ENCODE measurements at regions not wholly inside any gene's neighbourhood (a gene's known extent, or its start where the extent isn't known, plus 50 kb on each side); places are given as distances from the start of the nearest gene placed in this dataset.
"Not testable (repeated sequence)": the region's sequence is repeated elsewhere in the genome, so short reads cannot be mapped to it uniquely, and the experiment has no call there.

DNA sequence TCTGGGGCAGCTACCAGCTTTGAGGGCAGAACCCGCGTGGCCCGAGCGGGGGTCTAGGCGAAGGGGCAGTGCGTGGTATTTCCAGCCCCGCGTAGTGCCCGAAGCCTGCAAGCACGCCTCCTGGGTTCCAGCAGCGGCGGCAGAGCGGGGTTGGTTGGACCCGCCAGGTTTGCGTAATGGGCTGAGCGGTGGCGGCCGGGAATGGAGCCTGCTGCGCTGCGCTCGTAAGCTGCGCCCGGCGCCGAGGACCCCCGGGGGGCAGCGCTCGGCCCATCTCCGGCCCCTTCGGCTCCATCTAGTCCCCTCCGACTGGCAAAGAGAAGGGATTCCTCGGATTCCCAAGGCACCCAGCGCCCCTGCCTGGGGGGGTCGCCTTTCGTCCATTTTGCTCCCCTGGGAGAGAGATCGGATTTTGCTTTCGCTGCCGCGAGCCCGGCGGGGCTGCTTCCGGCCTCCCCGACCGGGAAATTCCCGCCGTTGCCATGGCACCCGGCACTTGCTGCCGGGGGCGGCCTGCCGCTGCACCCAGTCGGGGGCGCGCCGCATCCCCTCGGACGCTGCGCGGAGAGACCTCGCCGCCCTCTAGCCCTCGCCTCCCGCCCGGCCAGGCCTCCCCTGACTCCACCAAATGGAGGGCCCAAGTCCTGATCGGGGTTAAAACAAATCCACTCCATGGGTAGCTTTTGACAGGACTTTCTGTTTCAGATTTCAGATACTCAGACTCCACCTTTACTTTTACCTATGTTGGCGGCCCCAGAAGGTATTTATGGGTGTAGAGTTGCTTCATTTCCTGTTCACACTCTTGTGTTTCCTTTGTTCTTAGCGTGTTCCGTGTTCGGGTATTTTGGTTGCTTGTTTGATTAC is 73.3 kb upstream of the NBPF9 start:
- H3K4me1 ChIP-seq (ENCODE audit: control insufficient read depth, insufficient read depth, low read length); DNase-seq (ENCODE audit: low read depth, low spot score); CTCF ChIA-PET; in situ Hi-C loops (cut with HindIII; ENCODE audit: low pct_unique_long_range_greater_than_20kb, low sequenced_read_pairs); BruUV-seq (replicated peaks); POLR2A ChIA-PET; H3K27ac ChIP-seq (ENCODE audit: low read length); H3K9me3 ChIP-seq (ENCODE audit: control insufficient read depth, insufficient read depth, low read depth, low read length); H3K36me3 ChIP-seq (ENCODE audit: control insufficient read depth, insufficient read depth, low read length); intact Hi-C loops (cut with micrococcal nuclease; ENCODE audit: unreplicated experiment); H3K27me3 ChIP-seq (ENCODE audit: control insufficient read depth, insufficient read depth, low read length); ATAC-seq: not testable (repeated sequence)
- H3K4me3 ChIP-seq (ENCODE audit: low read depth in 2 of 2, low read length in 2 of 2) = peak overlapping the region; percentile 41 to 52
- TF ChIP-seq, protein P1, sequence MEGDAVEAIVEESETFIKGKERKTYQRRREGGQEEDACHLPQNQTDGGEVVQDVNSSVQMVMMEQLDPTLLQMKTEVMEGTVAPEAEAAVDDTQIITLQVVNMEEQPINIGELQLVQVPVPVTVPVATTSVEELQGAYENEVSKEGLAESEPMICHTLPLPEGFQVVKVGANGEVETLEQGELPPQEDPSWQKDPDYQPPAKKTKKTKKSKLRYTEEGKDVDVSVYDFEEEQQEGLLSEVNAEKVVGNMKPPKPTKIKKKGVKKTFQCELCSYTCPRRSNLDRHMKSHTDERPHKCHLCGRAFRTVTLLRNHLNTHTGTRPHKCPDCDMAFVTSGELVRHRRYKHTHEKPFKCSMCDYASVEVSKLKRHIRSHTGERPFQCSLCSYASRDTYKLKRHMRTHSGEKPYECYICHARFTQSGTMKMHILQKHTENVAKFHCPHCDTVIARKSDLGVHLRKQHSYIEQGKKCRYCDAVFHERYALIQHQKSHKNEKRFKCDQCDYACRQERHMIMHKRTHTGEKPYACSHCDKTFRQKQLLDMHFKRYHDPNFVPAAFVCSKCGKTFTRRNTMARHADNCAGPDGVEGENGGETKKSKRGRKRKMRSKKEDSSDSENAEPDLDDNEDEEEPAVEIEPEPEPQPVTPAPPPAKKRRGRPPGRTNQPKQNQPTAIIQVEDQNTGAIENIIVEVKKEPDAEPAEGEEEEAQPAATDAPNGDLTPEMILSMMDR (IDR thresholded peaks at IDR 0.05) = 0 out of 2 replicates have a peak, but pooled peaks have one; percentile 5

DNA sequence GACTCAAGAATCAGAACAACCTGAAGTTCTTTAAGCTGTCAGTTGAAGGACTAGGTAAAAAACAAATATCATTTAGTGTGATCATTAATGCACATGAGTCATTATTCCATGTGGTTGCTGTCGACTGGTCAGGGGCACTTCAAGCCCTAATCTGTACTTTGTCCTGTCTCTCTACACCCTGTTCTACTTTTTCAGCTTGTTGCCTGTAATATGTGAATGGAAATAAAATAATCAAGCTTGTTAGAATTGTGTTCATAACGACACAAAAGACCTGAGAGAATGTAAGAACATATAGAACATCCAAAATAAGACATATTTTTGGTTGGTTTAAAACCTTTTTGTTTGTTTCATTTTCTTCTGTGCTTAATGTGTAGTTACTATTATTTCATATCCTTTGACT is 87.4 kb upstream of the NBPF9 start:
- H3K36me3 ChIP-seq (ENCODE audit: control insufficient read depth, insufficient read depth, low read length); H3K27me3 ChIP-seq (ENCODE audit: control insufficient read depth, insufficient read depth, low read length); H3K27ac ChIP-seq (ENCODE audit: low read length); H3K9me3 ChIP-seq (ENCODE audit: control insufficient read depth, insufficient read depth, low read depth, low read length); ATAC-seq; in situ Hi-C loops (cut with HindIII; ENCODE audit: low pct_unique_long_range_greater_than_20kb, low sequenced_read_pairs); DNase-seq (ENCODE audit: low read depth, low spot score); H3K4me1 ChIP-seq (ENCODE audit: control insufficient read depth, insufficient read depth, low read length); CTCF ChIA-PET; intact Hi-C loops (cut with micrococcal nuclease; ENCODE audit: unreplicated experiment); H3K4me3 ChIP-seq (ENCODE audit: low read depth in 2 of 2, low read length in 2 of 2); POLR2A ChIA-PET: not testable (repeated sequence)
- BruUV-seq (replicated peaks) = TSS peak; percentile 3

DNA sequence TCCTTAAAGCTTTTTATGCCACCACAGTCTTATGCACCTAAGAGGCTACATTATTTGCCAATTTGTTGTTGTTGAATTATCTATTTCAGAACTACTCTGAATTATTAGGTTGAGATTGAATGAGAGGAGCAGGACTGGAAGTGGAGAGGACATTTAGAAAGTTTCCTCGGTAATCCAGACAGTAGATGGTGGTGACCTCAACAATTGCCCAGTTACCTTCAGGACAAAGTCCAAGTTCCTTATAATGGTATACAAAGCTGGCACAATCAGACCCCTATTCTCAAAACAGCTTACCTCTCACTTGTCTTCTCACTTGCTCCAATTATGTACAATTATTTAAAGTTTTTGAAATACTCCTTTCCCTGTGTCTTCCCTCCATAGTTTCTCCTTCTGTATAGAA is 93.3 kb upstream of the NBPF9 start:
- POLR2A ChIA-PET; ATAC-seq; H3K27me3 ChIP-seq (ENCODE audit: control insufficient read depth, insufficient read depth, low read length); H3K4me1 ChIP-seq (ENCODE audit: control insufficient read depth, insufficient read depth, low read length); H3K9me3 ChIP-seq (ENCODE audit: control insufficient read depth, insufficient read depth, low read depth, low read length); DNase-seq (ENCODE audit: low read depth, low spot score); in situ Hi-C loops (cut with HindIII; ENCODE audit: low pct_unique_long_range_greater_than_20kb, low sequenced_read_pairs); CTCF ChIA-PET; H3K4me3 ChIP-seq (ENCODE audit: low read depth in 2 of 2, low read length in 2 of 2); BruUV-seq (replicated peaks); H3K36me3 ChIP-seq (ENCODE audit: control insufficient read depth, insufficient read depth, low read length); H3K27ac ChIP-seq (ENCODE audit: low read length); intact Hi-C loops (cut with micrococcal nuclease; ENCODE audit: unreplicated experiment): not testable (repeated sequence)

DNA sequence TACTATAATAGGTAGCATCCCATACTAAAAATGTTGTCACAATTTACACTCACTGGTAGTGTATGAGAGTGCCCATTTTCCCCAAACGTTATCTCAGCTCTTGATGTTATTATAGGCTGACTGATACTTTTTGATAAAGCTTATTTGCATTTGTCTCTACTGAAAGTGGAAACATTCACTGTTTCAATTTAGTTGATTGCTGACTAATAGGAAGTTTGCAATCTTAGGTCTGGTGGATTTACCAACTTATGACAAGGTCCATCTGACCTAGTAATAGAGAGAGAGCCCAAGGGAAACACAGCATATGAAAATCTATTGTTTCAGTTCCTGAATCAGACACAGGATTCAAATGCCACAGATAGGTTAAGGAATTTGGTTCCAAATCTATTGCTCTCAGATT is 97.2 kb upstream of the NBPF9 start:
- H3K4me1 ChIP-seq (ENCODE audit: control insufficient read depth, insufficient read depth, low read length); CTCF ChIA-PET; POLR2A ChIA-PET; ATAC-seq; in situ Hi-C loops (cut with HindIII; ENCODE audit: low pct_unique_long_range_greater_than_20kb, low sequenced_read_pairs); H3K36me3 ChIP-seq (ENCODE audit: control insufficient read depth, insufficient read depth, low read length); H3K9me3 ChIP-seq (ENCODE audit: control insufficient read depth, insufficient read depth, low read depth, low read length); DNase-seq (ENCODE audit: low read depth, low spot score); H3K27me3 ChIP-seq (ENCODE audit: control insufficient read depth, insufficient read depth, low read length); intact Hi-C loops (cut with micrococcal nuclease; ENCODE audit: unreplicated experiment); BruUV-seq (replicated peaks); H3K4me3 ChIP-seq (ENCODE audit: low read depth in 2 of 2, low read length in 2 of 2): not testable (repeated sequence)
- H3K27ac ChIP-seq (ENCODE audit: low read length) = peak overlapping the region; percentile 39; the same call in 1 of the 2 replicates

DNA sequence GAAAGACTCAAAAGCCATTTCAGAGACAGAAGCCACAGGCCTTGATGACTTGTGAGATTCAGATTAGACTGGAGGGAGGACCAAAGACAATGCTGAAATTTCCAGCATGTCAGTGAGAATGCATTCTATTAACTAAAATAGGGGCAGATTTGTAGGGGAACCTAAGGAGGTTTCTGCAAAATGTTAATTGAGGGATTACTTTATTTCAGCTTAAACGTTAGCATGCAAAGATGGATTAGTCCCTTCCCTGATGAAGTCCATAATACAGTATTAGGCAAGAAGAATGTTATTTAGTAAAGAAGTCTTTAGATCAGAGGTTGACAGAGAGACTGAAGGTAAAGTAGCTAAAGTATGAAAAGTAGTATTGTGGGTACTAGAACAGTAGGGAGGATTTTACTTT is 98.9 kb upstream of the NBPF9 start:
- H3K9me3 ChIP-seq (ENCODE audit: control insufficient read depth, insufficient read depth, low read depth, low read length); H3K4me1 ChIP-seq (ENCODE audit: control insufficient read depth, insufficient read depth, low read length); H3K4me3 ChIP-seq (ENCODE audit: low read depth in 2 of 2, low read length in 2 of 2); H3K27me3 ChIP-seq (ENCODE audit: control insufficient read depth, insufficient read depth, low read length); CTCF ChIA-PET; in situ Hi-C loops (cut with HindIII; ENCODE audit: low pct_unique_long_range_greater_than_20kb, low sequenced_read_pairs); DNase-seq (ENCODE audit: low read depth, low spot score); H3K27ac ChIP-seq (ENCODE audit: low read length); BruUV-seq (replicated peaks); intact Hi-C loops (cut with micrococcal nuclease; ENCODE audit: unreplicated experiment); POLR2A ChIA-PET; H3K36me3 ChIP-seq (ENCODE audit: control insufficient read depth, insufficient read depth, low read length); ATAC-seq: not testable (repeated sequence)

DNA sequence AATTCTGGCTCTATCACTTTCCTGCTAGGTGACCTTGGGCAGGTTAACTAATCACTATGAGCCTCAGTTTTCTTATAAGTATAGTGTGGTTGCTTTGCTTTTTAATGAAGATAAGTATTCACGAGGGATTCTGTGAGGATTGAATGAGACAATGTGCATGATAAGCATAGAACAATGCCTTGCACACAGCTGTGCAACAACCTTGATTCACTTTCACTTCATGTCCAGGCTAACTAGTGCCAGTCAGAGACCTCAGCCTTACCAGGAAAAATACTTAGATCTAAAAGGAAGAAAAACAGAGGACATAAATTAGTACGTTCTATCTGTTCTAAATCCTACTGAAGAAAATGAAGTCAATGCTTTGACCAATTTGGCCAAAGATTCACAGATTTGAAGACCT is 101.0 kb upstream of the NBPF9 start:
- BruUV-seq (replicated peaks); H3K36me3 ChIP-seq (ENCODE audit: control insufficient read depth, insufficient read depth, low read length); intact Hi-C loops (cut with micrococcal nuclease; ENCODE audit: unreplicated experiment); in situ Hi-C loops (cut with HindIII; ENCODE audit: low pct_unique_long_range_greater_than_20kb, low sequenced_read_pairs); DNase-seq (ENCODE audit: low read depth, low spot score); H3K4me1 ChIP-seq (ENCODE audit: control insufficient read depth, insufficient read depth, low read length); ATAC-seq; H3K27ac ChIP-seq (ENCODE audit: low read length); H3K27me3 ChIP-seq (ENCODE audit: control insufficient read depth, insufficient read depth, low read length); CTCF ChIA-PET; POLR2A ChIA-PET; H3K4me3 ChIP-seq (ENCODE audit: low read depth in 2 of 2, low read length in 2 of 2); H3K9me3 ChIP-seq (ENCODE audit: control insufficient read depth, insufficient read depth, low read depth, low read length): not testable (repeated sequence)

DNA sequence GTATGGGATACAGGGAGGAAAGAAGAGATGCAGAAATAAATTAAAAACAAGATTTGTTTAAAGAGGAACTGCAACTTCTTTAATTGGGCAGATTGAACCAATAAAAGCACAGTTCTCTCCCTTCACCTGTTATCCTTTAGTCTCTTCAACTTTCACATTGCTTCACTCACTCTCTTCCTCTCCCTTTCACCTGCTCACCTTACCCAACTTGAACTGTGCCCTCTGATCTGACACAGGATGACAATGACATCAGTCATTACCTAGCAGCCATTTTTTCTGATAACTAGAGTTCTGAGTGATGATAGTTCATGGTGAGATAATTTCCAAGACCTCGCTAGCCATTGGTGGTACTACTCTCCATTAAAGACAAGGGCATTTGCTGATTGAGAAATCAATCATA is 105.5 kb upstream of the NBPF9 start:
- H3K27ac ChIP-seq (ENCODE audit: low read length); H3K36me3 ChIP-seq (ENCODE audit: control insufficient read depth, insufficient read depth, low read length); H3K27me3 ChIP-seq (ENCODE audit: control insufficient read depth, insufficient read depth, low read length); H3K4me3 ChIP-seq (ENCODE audit: low read depth in 2 of 2, low read length in 2 of 2); intact Hi-C loops (cut with micrococcal nuclease; ENCODE audit: unreplicated experiment); in situ Hi-C loops (cut with HindIII; ENCODE audit: low pct_unique_long_range_greater_than_20kb, low sequenced_read_pairs); DNase-seq (ENCODE audit: low read depth, low spot score); BruUV-seq (replicated peaks); CTCF ChIA-PET; H3K9me3 ChIP-seq (ENCODE audit: control insufficient read depth, insufficient read depth, low read depth, low read length); ATAC-seq; POLR2A ChIA-PET; H3K4me1 ChIP-seq (ENCODE audit: control insufficient read depth, insufficient read depth, low read length): not testable (repeated sequence)
